ENCODE measurements at regions not wholly inside any gene's neighbourhood (a gene's known extent, or its start where the extent isn't known, plus 50 kb on each side); places are given as distances from the start of the nearest gene placed in this dataset.

DNA sequence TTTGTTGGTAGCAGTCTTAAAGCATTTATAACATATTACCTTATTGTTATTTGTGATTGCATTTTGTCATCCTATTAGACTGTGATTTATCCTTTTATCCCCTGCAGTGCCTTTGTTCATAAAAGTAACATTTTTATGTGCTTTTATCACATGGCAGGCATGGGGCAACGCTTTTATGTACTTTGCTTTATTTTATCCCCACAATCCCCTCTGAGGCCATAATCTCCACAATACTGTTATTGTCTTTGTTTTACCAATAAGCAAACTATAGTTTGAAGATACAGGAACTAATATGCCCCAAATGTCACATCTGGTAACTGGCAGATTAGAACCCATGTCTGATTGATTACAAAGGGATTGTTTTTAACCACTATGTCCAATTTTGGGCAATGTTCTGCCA, 613.5 kb downstream of the REEP3 start:
- TF ChIP-seq, protein P1, sequence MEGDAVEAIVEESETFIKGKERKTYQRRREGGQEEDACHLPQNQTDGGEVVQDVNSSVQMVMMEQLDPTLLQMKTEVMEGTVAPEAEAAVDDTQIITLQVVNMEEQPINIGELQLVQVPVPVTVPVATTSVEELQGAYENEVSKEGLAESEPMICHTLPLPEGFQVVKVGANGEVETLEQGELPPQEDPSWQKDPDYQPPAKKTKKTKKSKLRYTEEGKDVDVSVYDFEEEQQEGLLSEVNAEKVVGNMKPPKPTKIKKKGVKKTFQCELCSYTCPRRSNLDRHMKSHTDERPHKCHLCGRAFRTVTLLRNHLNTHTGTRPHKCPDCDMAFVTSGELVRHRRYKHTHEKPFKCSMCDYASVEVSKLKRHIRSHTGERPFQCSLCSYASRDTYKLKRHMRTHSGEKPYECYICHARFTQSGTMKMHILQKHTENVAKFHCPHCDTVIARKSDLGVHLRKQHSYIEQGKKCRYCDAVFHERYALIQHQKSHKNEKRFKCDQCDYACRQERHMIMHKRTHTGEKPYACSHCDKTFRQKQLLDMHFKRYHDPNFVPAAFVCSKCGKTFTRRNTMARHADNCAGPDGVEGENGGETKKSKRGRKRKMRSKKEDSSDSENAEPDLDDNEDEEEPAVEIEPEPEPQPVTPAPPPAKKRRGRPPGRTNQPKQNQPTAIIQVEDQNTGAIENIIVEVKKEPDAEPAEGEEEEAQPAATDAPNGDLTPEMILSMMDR (IDR thresholded peaks at IDR 0.05): no peak
- no peak for TF ChIP-seq POLR2A (IDR thresholded peaks at IDR 0.05)

Measured in esophagus squamous epithelium (tissue), 4 donors.